EH (cell line): ENCODE measurements at regions not wholly inside any gene's neighbourhood (a gene's known extent, or its start where the extent isn't known, plus 50 kb on each side); places are given as distances from the start of the nearest gene placed in this dataset.

Experiments
- DNase-seq: peaks from one replicate; pipeline ENCODE4 v3.0.0-alpha.2; 2015; ENCODE audit warnings: low read depth

- DNase-seq, result peak; percentile 83
Observed at GRCh38 chr12:24039113-24039525, 89.6 kb upstream of the SOX5 start.

- DNase-seq, result no peak
Observed at GRCh38 chr12:24038211-24038997, 88.9 kb upstream of the SOX5 start.

- DNase-seq, result no peak
Observed at GRCh38 chr12:24036438-24037216, 87.2 kb upstream of the SOX5 start.

- no peak for DNase-seq
Observed at GRCh38 chr12:24034894-24035293, 85.4 kb upstream of the SOX5 start.

- no peak for DNase-seq
Observed at GRCh38 chr12:24034160-24034559, 84.7 kb upstream of the SOX5 start.

GRCh38 chr12:24027352-24027751 is 77.9 kb upstream of the SOX5 start:
- no peak for DNase-seq

GRCh38 chr12:24025153-24025798 is 75.8 kb upstream of the SOX5 start:
- DNase-seq, result no peak

- DNase-seq, result no peak
Observed at GRCh38 chr12:24023081-24023480, 73.6 kb upstream of the SOX5 start.

GRCh38 chr12:24021164-24021502 is 71.7 kb upstream of the SOX5 start:
- no peak for DNase-seq

- no peak for DNase-seq
Observed at GRCh38 chr12:24020397-24021163, 71.1 kb upstream of the SOX5 start.

GRCh38 chr12:24015833-24016160 is 66.3 kb upstream of the SOX5 start:
- no peak for DNase-seq

GRCh38 chr12:24014915-24015832 is 65.7 kb upstream of the SOX5 start:
- no peak for DNase-seq

- DNase-seq, result no peak
Observed at GRCh38 chr12:24014240-24014639, 64.8 kb upstream of the SOX5 start.

GRCh38 chr12:24012528-24012927 is 63.1 kb upstream of the SOX5 start:
- peak; percentile 3 for DNase-seq

GRCh38 chr12:24011927-24012507 is 62.5 kb upstream of the SOX5 start:
- no peak for DNase-seq

GRCh38 chr12:24008166-24008565 is 58.7 kb upstream of the SOX5 start:
- no peak for DNase-seq
